Stomach (tissue), 8 donors: ENCODE measurements at regions not wholly inside any gene's neighbourhood (a gene's known extent, or its start where the extent isn't known, plus 50 kb on each side); places are given as distances from the start of the nearest gene placed in this dataset.

Experiments
- DNase-seq, 2 donors: peaks; one replicate each; pipeline versions ENCODE4 v3.0.0 to v3.0.0-alpha.2; 2013 to 2019
- H3K27ac ChIP-seq, 5 donors: fragments of 200-600 bp in 4 of 5; sonication (generic) in 4 of 5; one replicate each; pipeline ENCODE4 v1.5.1; 2013 to 2019; ENCODE audit warnings: mild to moderate bottlenecking in 1 of 5, moderate library complexity in 1 of 5
- H3K27me3 ChIP-seq, 3 donors: fragments of 200-600 bp; sonication (generic); one replicate each; pipeline ENCODE4 v1.5.1; 2017 to 2019; ENCODE audit warnings: mixed run types in 1 of 3
- H3K36me3 ChIP-seq, 4 donors: fragments of 200-600 bp; sonication (generic); 1 replicate in 3 of 4; 2 replicates in 1 of 4; pipeline ENCODE4 v1.5.1; 2016 to 2019
- H3K4me1 ChIP-seq, 4 donors: fragments of 200-600 bp; sonication (generic); one replicate each; pipeline ENCODE4 v1.5.1; 2016 to 2019
- H3K4me3 ChIP-seq, 4 donors: fragments of 200-600 bp; sonication (generic) in 3 of 4; one replicate each; pipeline ENCODE4 v1.5.1; 2016 to 2019; ENCODE audit warnings: mild to moderate bottlenecking in 1 of 4
- H3K9me3 ChIP-seq, 4 donors: fragments of 200-600 bp; sonication (generic); one replicate each; pipeline ENCODE4 v1.5.1; 2016 to 2019
- EP300 ChIP-seq: sonication (generic); formaldehyde crosslinking; IDR thresholded peaks from one replicate; pipeline ENCODE4 v1.6.1; 2017; ENCODE audit warnings: antibody characterized with exemption
- POLR2A ChIP-seq, 4 donors: fragments of 450-650 bp; IDR thresholded peaks; one replicate each; pipeline ENCODE4 v1.6.1; 2016; ENCODE audit warnings: antibody characterized with exemption in 4 of 4, control low read depth in 2 of 4, mild to moderate bottlenecking in 1 of 4, moderate library complexity in 1 of 4
- POLR2AphosphoS5 ChIP-seq, 3 donors: sonication (generic); formaldehyde crosslinking; IDR thresholded peaks; one replicate each; pipeline ENCODE4 v1.6.1; 2016; ENCODE audit warnings: antibody characterized with exemption in 3 of 3
- WGBS, 5 donors: extraction: QIAGEN DNeasy Blood & Tissue Kit in 3 of 5; methylation state at CpG; one replicate each; pipeline versions ENCODE4 v1.1.5 to v1.1.7; 2013 to 2018; 5-methylcytosine and 5-hydroxymethylcytosine counted together
- intact Hi-C: fragments of 100-400 bp; cut with DNase I; formaldehyde crosslinking; loops from one replicate; pipeline ENCODE4 v1.15.1; 2023; ENCODE audit warnings: low total_unique reads
- TF ChIP-seq, protein P1 (sequence below), 7 experiments: fragments of 450-650 bp in 4 of 7; fragments of 200-600 bp in 3 of 7; sonication (generic) in 3 of 7; IDR thresholded peaks; one replicate each; pipeline ENCODE4 v1.5.1; 2016 to 2019; ENCODE audit warnings: antibody characterized with exemption in 7 of 7, control low read depth in 2 of 7, mild to moderate bottlenecking in 1 of 7
- donor health status: healthy with polysubstance abuse.
- donor health status: Bipolar disorder and iron deficiency.
- donor health status: healthy.

GRCh38 chr10:130242513-130242912 lies 106.3 kb downstream of the GLRX3 start:
- Histone ChIP-seq H3K4me1 (no peaks in the 10 kb centered on the region), H3K9me3 (peaks cover 0 to 28% (median 23%) of the 10 kb centered on the region in 4 donors), H3K27ac (no peak overlapping the region), H3K27me3 (peaks cover 0 to 13% (median 0%) of the 10 kb centered on the region in 3 donors), H3K4me3 (no peak overlapping the region), H3K36me3 (no peaks in the 10 kb centered on the region)
- WGBS, 5 donors, result 44 to 61% (median 56%) methylated on average over 3 of the region's 3 CpGs
- DNase-seq, result peak in 1 of 2 donors; percentile 3
- intact Hi-C loops, result no loop called here
- no peak for TF ChIP-seq EP300
- TF ChIP-seq POLR2AphosphoS5 (IDR thresholded peaks at IDR 0.05), result no peak
- no peak for TF ChIP-seq POLR2A (IDR thresholded peaks at IDR 0.05)
- TF ChIP-seq, protein P1, sequence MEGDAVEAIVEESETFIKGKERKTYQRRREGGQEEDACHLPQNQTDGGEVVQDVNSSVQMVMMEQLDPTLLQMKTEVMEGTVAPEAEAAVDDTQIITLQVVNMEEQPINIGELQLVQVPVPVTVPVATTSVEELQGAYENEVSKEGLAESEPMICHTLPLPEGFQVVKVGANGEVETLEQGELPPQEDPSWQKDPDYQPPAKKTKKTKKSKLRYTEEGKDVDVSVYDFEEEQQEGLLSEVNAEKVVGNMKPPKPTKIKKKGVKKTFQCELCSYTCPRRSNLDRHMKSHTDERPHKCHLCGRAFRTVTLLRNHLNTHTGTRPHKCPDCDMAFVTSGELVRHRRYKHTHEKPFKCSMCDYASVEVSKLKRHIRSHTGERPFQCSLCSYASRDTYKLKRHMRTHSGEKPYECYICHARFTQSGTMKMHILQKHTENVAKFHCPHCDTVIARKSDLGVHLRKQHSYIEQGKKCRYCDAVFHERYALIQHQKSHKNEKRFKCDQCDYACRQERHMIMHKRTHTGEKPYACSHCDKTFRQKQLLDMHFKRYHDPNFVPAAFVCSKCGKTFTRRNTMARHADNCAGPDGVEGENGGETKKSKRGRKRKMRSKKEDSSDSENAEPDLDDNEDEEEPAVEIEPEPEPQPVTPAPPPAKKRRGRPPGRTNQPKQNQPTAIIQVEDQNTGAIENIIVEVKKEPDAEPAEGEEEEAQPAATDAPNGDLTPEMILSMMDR (IDR thresholded peaks at IDR 0.05), result no peak

DNA sequence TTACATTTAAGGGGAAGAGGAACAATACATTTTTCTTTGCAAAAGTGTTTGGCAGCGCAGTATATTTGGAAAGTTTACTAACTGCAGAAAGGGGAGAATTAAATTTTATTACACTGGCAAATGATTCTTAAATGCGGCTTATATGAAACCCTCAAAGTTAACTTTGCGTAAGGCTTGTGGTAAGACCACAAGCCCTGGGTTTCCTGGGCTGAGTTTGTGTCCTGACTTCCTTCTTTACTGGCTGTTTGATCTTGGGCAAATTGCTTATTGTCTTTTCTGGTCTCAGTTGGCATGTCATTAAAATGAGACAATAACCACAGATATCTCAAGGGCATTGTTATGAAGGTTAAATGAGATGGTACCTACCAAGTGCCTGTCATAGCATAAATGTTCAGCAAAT lies 106.8 kb downstream of the GLRX3 start:
- H3K4me1 ChIP-seq, result no peaks in the 10 kb centered on the region
- no peak for TF ChIP-seq POLR2A (IDR thresholded peaks at IDR 0.05)
- TF ChIP-seq, protein P1 (IDR thresholded peaks at IDR 0.05), result no peak
- TF ChIP-seq EP300, result no peak
- TF ChIP-seq POLR2AphosphoS5 (IDR thresholded peaks at IDR 0.05), result no peak
- H3K4me3 ChIP-seq, result no peak overlapping the region
- H3K27ac ChIP-seq, result no peak overlapping the region
- peak in 1 of 2 donors; percentile 7 for DNase-seq
- intact Hi-C loops, result no loop called here
- WGBS, 5 donors, result 71 to 85% (median 80%) methylated on average over 3 of the region's 3 CpGs
- H3K9me3 ChIP-seq, result peaks cover 0 to 28% (median 23%) of the 10 kb centered on the region in 4 donors
- no peaks in the 10 kb centered on the region for H3K36me3 ChIP-seq
- H3K27me3 ChIP-seq, result peaks cover 0 to 13% (median 0%) of the 10 kb centered on the region in 3 donors

DNA sequence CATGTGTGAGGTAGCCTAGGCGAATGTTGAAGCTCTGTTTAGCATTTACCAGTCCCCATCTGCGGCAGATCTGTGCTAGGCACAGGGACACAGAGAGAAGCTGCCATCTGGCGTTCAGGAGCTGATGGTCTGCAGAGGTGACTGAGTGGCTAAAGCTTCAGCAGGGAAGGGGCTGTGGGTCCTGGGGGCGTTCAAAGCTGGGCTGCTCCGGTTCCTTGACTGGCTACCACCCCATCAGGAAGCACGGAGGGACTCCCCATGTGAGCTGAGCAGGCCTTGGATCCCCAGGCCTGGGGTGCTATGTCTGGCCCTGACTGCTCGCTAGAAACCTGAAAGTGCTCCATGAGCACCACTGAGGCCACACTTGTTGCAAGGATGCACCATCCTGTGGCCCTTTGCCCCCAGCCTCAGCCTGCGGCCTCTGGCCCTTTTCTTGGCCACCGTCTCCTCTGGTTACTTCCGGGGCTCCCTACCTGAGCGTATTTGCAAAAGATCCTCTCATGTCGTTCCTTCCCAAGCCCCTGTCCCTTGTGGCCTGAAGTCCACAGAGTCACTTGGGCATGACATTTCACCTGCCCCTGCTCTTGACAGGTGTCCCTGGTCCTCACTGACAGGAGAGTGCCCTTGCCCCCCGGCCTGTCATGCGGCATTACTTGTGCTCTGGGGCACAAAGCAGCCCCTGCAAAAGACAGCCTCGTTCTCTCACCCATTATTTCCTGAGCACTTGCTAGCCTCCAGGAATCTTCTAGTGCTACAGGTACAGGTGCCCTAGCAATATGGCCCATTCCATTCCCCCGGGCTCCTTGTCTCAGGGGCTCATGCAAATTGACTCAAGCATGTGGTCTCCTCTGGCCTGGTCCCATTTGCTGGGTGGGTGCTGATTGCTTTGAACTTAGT lies 108.1 kb downstream of the GLRX3 start:
- Histone ChIP-seq H3K4me3 (no peak overlapping the region), H3K9me3 (peaks cover 0 to 27% (median 22%) of the 10 kb centered on the region in 4 donors), H3K27me3 (peaks cover 0 to 13% (median 0%) of the 10 kb centered on the region in 3 donors), H3K27ac (no peak overlapping the region), H3K36me3 (no peaks in the 10 kb centered on the region), H3K4me1 (no peaks in the 10 kb centered on the region)
- TF ChIP-seq, protein P1 (IDR thresholded peaks at IDR 0.05), result no peak
- TF ChIP-seq EP300 (no peak), POLR2AphosphoS5 (IDR thresholded peaks at IDR 0.05) (no peak), POLR2A (IDR thresholded peaks at IDR 0.05) (no peak)
- 79 to 88% (median 85%) methylated on average over 15 to 16 of the region's 16 CpGs for WGBS, 5 donors
- DNase-seq, result peak in 1 of 2 donors; percentile 10
- intact Hi-C loops, result no loop called here

DNA sequence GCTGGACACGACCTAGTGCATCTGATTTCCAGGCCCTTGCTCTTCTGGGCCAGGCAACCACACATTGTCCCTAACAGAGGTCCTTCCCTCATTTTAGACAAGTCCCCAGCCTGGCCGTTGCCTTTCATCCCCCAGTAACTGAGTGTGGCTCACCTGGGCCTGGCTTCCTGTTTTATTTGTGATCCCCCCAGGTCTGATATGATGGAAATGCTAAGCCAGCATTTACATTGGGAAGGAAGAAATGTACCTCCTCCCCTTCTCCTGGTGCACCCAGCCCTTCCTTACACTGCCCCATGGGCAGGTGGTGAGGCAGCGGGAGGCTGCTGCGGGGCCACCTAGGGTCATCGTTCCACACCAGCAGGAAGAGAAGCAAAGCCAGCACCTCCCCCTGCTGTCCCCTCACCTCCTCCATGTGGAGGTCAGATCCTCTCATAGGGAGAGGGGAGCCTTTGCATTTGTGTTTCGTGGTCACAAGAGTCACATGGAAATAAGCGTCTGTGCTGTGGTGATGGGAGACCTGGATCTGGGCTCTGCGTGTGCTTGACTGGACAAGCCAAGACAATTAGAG lies 108.8 kb downstream of the GLRX3 start:
- H3K27ac ChIP-seq, result no peak overlapping the region
- H3K4me3 ChIP-seq, result no peak overlapping the region
- H3K27me3 ChIP-seq, result peaks cover 0 to 13% (median 0%) of the 10 kb centered on the region in 3 donors
- peak in 1 of 2 donors; percentile 4 for DNase-seq
- TF ChIP-seq EP300 (no peak), POLR2AphosphoS5 (IDR thresholded peaks at IDR 0.05) (no peak), POLR2A (IDR thresholded peaks at IDR 0.05) (no peak)
- TF ChIP-seq, protein P1 (IDR thresholded peaks at IDR 0.05), result no peak
- intact Hi-C loops, result no loop called here
- H3K4me1 ChIP-seq, result no peaks in the 10 kb centered on the region
- H3K36me3 ChIP-seq, result no peaks in the 10 kb centered on the region
- 77 to 85% (median 79%) methylated on average over 8 of the region's 8 CpGs for WGBS, 5 donors
- peaks cover 0 to 27% (median 22%) of the 10 kb centered on the region in 4 donors for H3K9me3 ChIP-seq
